Cardiac muscle cell (in vitro differentiated cells and primary cell): ENCODE measurements at regions not wholly inside any gene's neighbourhood (a gene's known extent, or its start where the extent isn't known, plus 50 kb on each side); places are given as distances from the start of the nearest gene placed in this dataset.
A peak's percentile ranks its signal among the peaks of the same experiment; 100 is the strongest.
"Not testable (repeated sequence)": the region's sequence is repeated elsewhere in the genome, so short reads cannot be mapped to it uniquely, and the experiment has no call there.

Source experiments
- DNase-seq, 2 donors: peaks; one replicate each; pipeline versions ENCODE4 v3.0.0 to v3.0.0-alpha.2; 2010 to 2017; ENCODE audit warnings: low read depth in 1 of 2, low spot score in 1 of 2
- H3K27ac ChIP-seq: fragments of 200-600 bp; sonication (generic); 2 replicates; pipeline ENCODE4 v1.5.1; 2016
- H3K27me3 ChIP-seq: fragments of 200-600 bp; sonication (generic); 2 replicates; pipeline ENCODE4 v1.6.0; 2016; ENCODE audit warnings: control low read depth
- H3K36me3 ChIP-seq: fragments of 200-600 bp; sonication (generic); 2 replicates; pipeline ENCODE4 v1.5.1; 2016; ENCODE audit warnings: control low read depth
- H3K4me1 ChIP-seq: fragments of 200-600 bp; sonication (generic); 2 replicates; pipeline ENCODE4 v1.8.1; 2017; ENCODE audit warnings: low read depth, mild to moderate bottlenecking, mixed run types
- H3K4me3 ChIP-seq: fragments of 200-600 bp; sonication (generic); 2 replicates; pipeline ENCODE4 v1.5.1; 2016; ENCODE audit warnings: mild to moderate bottlenecking
- H3K9me3 ChIP-seq: fragments of 200-600 bp; sonication (generic); 2 replicates; pipeline ENCODE4 v1.5.1; 2017; ENCODE audit warnings: low read depth, mild to moderate bottlenecking, control low read depth
- TF ChIP-seq, protein P1 (sequence below): IDR thresholded peaks from 2 replicates; pipeline ENCODE4 v1.5.1; 2012; ENCODE audit warnings: low read depth, mild to moderate bottlenecking, low read length

DNA sequence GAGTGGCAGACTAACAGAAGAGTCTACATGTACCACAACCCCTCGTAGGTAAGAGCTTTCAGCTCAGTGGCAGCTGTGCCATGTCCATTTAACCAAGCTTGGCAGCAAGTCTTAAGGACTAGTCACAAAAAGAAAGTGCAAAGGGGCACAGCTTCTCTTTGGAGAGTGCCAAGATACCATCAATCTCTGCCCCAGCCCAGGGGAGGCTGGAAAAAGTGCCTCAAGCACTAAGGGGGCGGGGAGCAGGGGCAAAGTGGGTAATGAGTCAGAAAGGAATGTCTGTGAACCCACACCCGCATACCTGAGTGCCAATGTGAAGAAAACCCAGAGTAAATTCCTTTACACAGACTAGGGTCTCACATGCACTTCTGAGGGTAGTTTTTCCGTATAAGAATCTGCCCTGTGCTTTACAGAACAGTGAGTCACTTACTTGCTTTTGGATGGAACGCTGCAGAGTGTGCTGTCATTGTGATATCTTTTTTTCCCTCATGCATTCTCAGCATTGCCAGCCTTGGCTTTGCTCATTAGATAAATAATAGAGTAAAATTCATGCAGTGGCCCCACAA is 219.8 kb downstream of the ZNF674 start:
- Histone ChIP-seq H3K27me3 (no peaks in the 10 kb centered on the region), H3K27ac (peak overlapping the region; percentile 52), H3K9me3 (no peaks in the 10 kb centered on the region), H3K36me3 (no peaks in the 10 kb centered on the region), H3K4me3 (no peak overlapping the region), H3K4me1 (peaks cover 13% of the 10 kb centered on the region)
- TF ChIP-seq, protein P1, sequence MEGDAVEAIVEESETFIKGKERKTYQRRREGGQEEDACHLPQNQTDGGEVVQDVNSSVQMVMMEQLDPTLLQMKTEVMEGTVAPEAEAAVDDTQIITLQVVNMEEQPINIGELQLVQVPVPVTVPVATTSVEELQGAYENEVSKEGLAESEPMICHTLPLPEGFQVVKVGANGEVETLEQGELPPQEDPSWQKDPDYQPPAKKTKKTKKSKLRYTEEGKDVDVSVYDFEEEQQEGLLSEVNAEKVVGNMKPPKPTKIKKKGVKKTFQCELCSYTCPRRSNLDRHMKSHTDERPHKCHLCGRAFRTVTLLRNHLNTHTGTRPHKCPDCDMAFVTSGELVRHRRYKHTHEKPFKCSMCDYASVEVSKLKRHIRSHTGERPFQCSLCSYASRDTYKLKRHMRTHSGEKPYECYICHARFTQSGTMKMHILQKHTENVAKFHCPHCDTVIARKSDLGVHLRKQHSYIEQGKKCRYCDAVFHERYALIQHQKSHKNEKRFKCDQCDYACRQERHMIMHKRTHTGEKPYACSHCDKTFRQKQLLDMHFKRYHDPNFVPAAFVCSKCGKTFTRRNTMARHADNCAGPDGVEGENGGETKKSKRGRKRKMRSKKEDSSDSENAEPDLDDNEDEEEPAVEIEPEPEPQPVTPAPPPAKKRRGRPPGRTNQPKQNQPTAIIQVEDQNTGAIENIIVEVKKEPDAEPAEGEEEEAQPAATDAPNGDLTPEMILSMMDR, result no peak
- DNase-seq, result peak; percentile 15 to 57

- TF ChIP-seq, protein P1, result no peak
Observed at GRCh38 chrX:46324166-46324565, 221.1 kb downstream of the ZNF674 start.

GRCh38 chrX:46322929-46323328 is 222.3 kb downstream of the ZNF674 start:
- not testable (repeated sequence) for H3K27me3 ChIP-seq, H3K4me3 ChIP-seq, H3K36me3 ChIP-seq, DNase-seq, H3K9me3 ChIP-seq, H3K27ac ChIP-seq
- H3K4me1 ChIP-seq, result peaks cover 10% of the 10 kb centered on the region

More at GRCh38 chrX:46324166-46324565, 221.1 kb downstream of the ZNF674 start:
- Histone ChIP-seq H3K27ac (no peak overlapping the region), H3K4me3 (no peak overlapping the region), H3K4me1 (peaks cover 13% of the 10 kb centered on the region), H3K27me3 (no peaks in the 10 kb centered on the region), H3K36me3 (no peaks in the 10 kb centered on the region), H3K9me3 (no peaks in the 10 kb centered on the region)
- DNase-seq, result no peak

DNA sequence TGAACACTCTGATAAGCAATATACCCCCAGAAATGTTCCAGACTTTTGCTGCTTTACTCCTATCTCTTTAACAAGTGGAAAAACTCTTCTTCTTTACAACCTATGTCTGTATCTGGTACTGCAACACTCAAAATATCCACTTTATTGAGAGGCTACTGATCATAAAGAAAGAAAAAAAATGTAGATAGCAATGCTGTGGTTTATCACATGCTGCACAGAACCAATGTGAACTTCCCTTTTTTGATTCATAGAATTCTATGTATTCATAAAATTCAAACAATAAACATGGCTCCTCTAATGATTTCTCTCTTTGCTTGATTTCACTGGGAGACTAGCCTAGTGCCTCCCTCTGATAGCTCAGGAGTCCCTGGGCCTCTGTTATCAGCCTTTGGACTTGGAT is 223.5 kb downstream of the ZNF674 start:
- Histone ChIP-seq H3K9me3 (no peaks in the 10 kb centered on the region), H3K4me1 (peaks cover 8% of the 10 kb centered on the region), H3K36me3 (no peaks in the 10 kb centered on the region), H3K27me3 (no peaks in the 10 kb centered on the region), H3K27ac (no peak overlapping the region), H3K4me3 (no peak overlapping the region)
- DNase-seq, result no peak
- TF ChIP-seq, protein P1, result no peak

- no peaks in the 10 kb centered on the region for H3K9me3 ChIP-seq
- no peaks in the 10 kb centered on the region for H3K4me1 ChIP-seq
- no peaks in the 10 kb centered on the region for H3K27me3 ChIP-seq
- H3K4me3 ChIP-seq, result no peak overlapping the region
- DNase-seq, result no peak
- TF ChIP-seq, protein P1, result no peak
- H3K36me3 ChIP-seq, result no peaks in the 10 kb centered on the region
- no peak overlapping the region for H3K27ac ChIP-seq
Observed at GRCh38 chrX:46319750-46320149, 225.5 kb downstream of the ZNF674 start.

- no peak for DNase-seq
- TF ChIP-seq, protein P1, result no peak
Observed at GRCh38 chrX:46318551-46318950, 226.7 kb downstream of the ZNF674 start.

More at GRCh38 chrX:46318551-46318950, 226.7 kb downstream of the ZNF674 start:
- Histone ChIP-seq H3K4me1 (no peaks in the 10 kb centered on the region), H3K9me3 (no peaks in the 10 kb centered on the region), H3K4me3 (no peak overlapping the region), H3K27me3 (no peaks in the 10 kb centered on the region), H3K36me3 (no peaks in the 10 kb centered on the region), H3K27ac (no peak overlapping the region)
